NCI-H2227 (cell line): ENCODE measurements at regions not wholly inside any gene's neighbourhood (a gene's known extent, or its start where the extent isn't known, plus 50 kb on each side); places are given as distances from the start of the nearest gene placed in this dataset.

Experiments
- DNase-seq: peaks from one replicate; lab custom pipeline; 2025; ENCODE audit not compliant: unreplicated experiment; lab: John Stamatoyannopoulos, UW

GRCh38 chr1:218670875-218671274, 325.7 kb downstream of the TGFB2 start:
- DNase-seq = no peak

- peak; percentile 41 for DNase-seq
Measured at GRCh38 chr1:218671573-218671972, 326.4 kb downstream of the TGFB2 start.

GRCh38 chr1:218673170-218673569, 328.0 kb downstream of the TGFB2 start:
- DNase-seq = no peak

- peak; percentile 47 for DNase-seq
Measured at GRCh38 chr1:218674280-218674773, 329.2 kb downstream of the TGFB2 start.

- no peak for DNase-seq
Measured at GRCh38 chr1:218677026-218677425, 331.9 kb downstream of the TGFB2 start.

- no peak for DNase-seq
Measured at GRCh38 chr1:218679391-218679790, 334.3 kb downstream of the TGFB2 start.

- DNase-seq = no peak
Measured at GRCh38 chr1:218679988-218680748, 335.0 kb downstream of the TGFB2 start.

GRCh38 chr1:218683242-218683641, 338.1 kb downstream of the TGFB2 start:
- DNase-seq = no peak

GRCh38 chr1:218686258-218686657, 341.1 kb downstream of the TGFB2 start:
- DNase-seq = no peak

GRCh38 chr1:218686761-218687160, 341.6 kb downstream of the TGFB2 start:
- DNase-seq = no peak

GRCh38 chr1:218692808-218693207, 347.7 kb downstream of the TGFB2 start:
- DNase-seq = peak; percentile 30

GRCh38 chr1:218693599-218693998, 348.5 kb downstream of the TGFB2 start:
- DNase-seq = no peak

- no peak for DNase-seq
Measured at GRCh38 chr1:218694085-218694484, 348.9 kb downstream of the TGFB2 start.

- DNase-seq = no peak
Measured at GRCh38 chr1:218694636-218695035, 349.5 kb downstream of the TGFB2 start.

GRCh38 chr1:218695525-218695924, 350.4 kb downstream of the TGFB2 start:
- DNase-seq = no peak

GRCh38 chr1:218698141-218698540, 353.0 kb downstream of the TGFB2 start:
- DNase-seq = no peak

- DNase-seq = no peak
Measured at GRCh38 chr1:218699421-218699820, 354.3 kb downstream of the TGFB2 start.

GRCh38 chr1:218699865-218700264, 354.7 kb downstream of the TGFB2 start:
- DNase-seq = no peak

GRCh38 chr1:218700666-218701065, 355.5 kb downstream of the TGFB2 start:
- no peak for DNase-seq

GRCh38 chr1:218701131-218701530, 356.0 kb downstream of the TGFB2 start:
- no peak for DNase-seq

GRCh38 chr1:218702775-218703174, 357.6 kb downstream of the TGFB2 start:
- no peak for DNase-seq

- DNase-seq = no peak
Measured at GRCh38 chr1:218703836-218704235, 358.7 kb downstream of the TGFB2 start.

- no peak for DNase-seq
Measured at GRCh38 chr1:218705391-218705790, 360.3 kb downstream of the TGFB2 start.
